HL-60 (cell line): ENCODE measurements at regions not wholly inside any gene's neighbourhood (a gene's known extent, or its start where the extent isn't known, plus 50 kb on each side); places are given as distances from the start of the nearest gene placed in this dataset.

Source experiments
- CTCF ChIP-seq: IDR thresholded peaks from one replicate; pipeline ENCODE4 v1.5.1; 2011; ENCODE audit warnings: low read length, control low read depth, inconsistent platforms; ENCODE audit not compliant: insufficient read depth
- GABPA ChIP-seq: IDR thresholded peaks from 2 replicates; pipeline ENCODE4 v1.6.1; 2012; ENCODE audit warnings: low read depth
- POLR2AphosphoS5 ChIP-seq: IDR thresholded peaks from 2 replicates; pipeline ENCODE4 v1.6.1; 2012; ENCODE audit warnings: low read depth
- SPI1 ChIP-seq: IDR thresholded peaks from 2 replicates; pipeline ENCODE4 v1.6.1; 2012; ENCODE audit warnings: low read depth, mild to moderate bottlenecking, borderline replicate concordance

GRCh38 chr7:68823996-68824780 lies 774.1 kb upstream of the AUTS2 start:
- TF ChIP-seq CTCF (no peak), SPI1 (no peak), POLR2AphosphoS5 (no peak), GABPA (no peak)
